Keratinocyte (primary cell): ENCODE measurements at regions not wholly inside any gene's neighbourhood (a gene's known extent, or its start where the extent isn't known, plus 50 kb on each side); places are given as distances from the start of the nearest gene placed in this dataset.

Experiments
- DNase-seq: peaks from one replicate; pipeline ENCODE4 v3.0.0-alpha.2; 2011; ENCODE audit warnings: low read depth, missing footprints, low spot score
- FAIRE-seq: peaks from 2 replicates; lab custom pipeline; 2011; peaks lifted over from hg19 to GRCh38; lab: Jason Lieb, UNC
- H2AFZ ChIP-seq: 2 replicates; pipeline ENCODE4 v1.6.0; 2012; ENCODE audit warnings: low read length, control low read depth, inconsistent platforms; ENCODE audit not compliant: control insufficient read depth
- H3K27ac ChIP-seq: 2 replicates; pipeline ENCODE4 v1.5.1; 2011; ENCODE audit warnings: low read length; ENCODE audit not compliant: control insufficient read depth, insufficient read depth
- H3K27me3 ChIP-seq: 3 replicates; pipeline ENCODE4 v1.6.0; 2011; ENCODE audit warnings: low read length; ENCODE audit not compliant: control insufficient read depth, insufficient read depth; ENCODE audit errors: extremely low read depth
- H3K36me3 ChIP-seq, 2 experiments: 2 replicates in 1 of 2; 3 replicates in 1 of 2; pipeline ENCODE4 v1.5.1; 2011; ENCODE audit warnings: low read length in 2 of 2, mild to moderate bottlenecking in 1 of 2; ENCODE audit not compliant: control insufficient read depth in 2 of 2, insufficient read depth in 2 of 2; ENCODE audit errors: extremely low read depth in 1 of 2
- H3K4me1 ChIP-seq: 3 replicates; pipeline ENCODE4 v1.5.1; 2011; ENCODE audit warnings: low read length; ENCODE audit not compliant: control insufficient read depth, insufficient read depth; ENCODE audit errors: extremely low read depth
- H3K4me2 ChIP-seq: 3 replicates; pipeline ENCODE4 v1.6.0; 2011; ENCODE audit warnings: low read depth, low read length; ENCODE audit not compliant: control insufficient read depth, insufficient read depth; ENCODE audit errors: extremely low read depth
- H3K4me3 ChIP-seq, 3 experiments: fragments of 200-600 bp in 1 of 3; sonication (generic) in 1 of 3; 2 replicates in 2 of 3; 3 replicates in 1 of 3; pipeline ENCODE4 v1.5.1; 2011 to 2016; ENCODE audit warnings: low read length in 3 of 3, mild to moderate bottlenecking in 3 of 3, control low read depth in 2 of 3, inconsistent platforms in 1 of 3, low read depth in 1 of 3, mixed read lengths in 1 of 3, mixed run types in 1 of 3, moderate library complexity in 1 of 3; ENCODE audit not compliant: control insufficient read depth in 2 of 3, insufficient read depth in 2 of 3; ENCODE audit errors: extremely low read depth in 1 of 3
- H3K79me2 ChIP-seq: 2 replicates; pipeline ENCODE4 v1.6.0; 2012; ENCODE audit warnings: low read length; ENCODE audit not compliant: control insufficient read depth, insufficient read depth
- H3K9ac ChIP-seq: 3 replicates; pipeline ENCODE4 v1.6.0; 2011; ENCODE audit warnings: low read length; ENCODE audit not compliant: control insufficient read depth, insufficient read depth; ENCODE audit errors: extremely low read depth
- H3K9me1 ChIP-seq: 3 replicates; pipeline ENCODE4 v1.6.0; 2011; ENCODE audit warnings: low read length; ENCODE audit not compliant: control insufficient read depth, insufficient read depth; ENCODE audit errors: extremely low read depth
- H3K9me3 ChIP-seq: 2 replicates; pipeline ENCODE4 v1.5.1; 2012; ENCODE audit warnings: low read depth, low read length; ENCODE audit not compliant: control insufficient read depth
- H4K20me1 ChIP-seq: 3 replicates; pipeline ENCODE4 v1.6.0; 2011; ENCODE audit warnings: low read length; ENCODE audit not compliant: control insufficient read depth, insufficient read depth; ENCODE audit errors: extremely low read depth
- CTCF ChIP-seq, 3 experiments: IDR thresholded peaks in 1 of 3; conservative IDR thresholded peaks in 1 of 3; optimal IDR thresholded peaks in 1 of 3; 2 replicates in 2 of 3; 3 replicates in 1 of 3; pipeline versions ENCODE3 to v1.5.1; 2011; ENCODE audit warnings: low read length in 3 of 3, mild to moderate bottlenecking in 3 of 3, moderate library complexity in 2 of 3, control low read depth in 1 of 3, inconsistent platforms in 1 of 3; ENCODE audit not compliant: insufficient read depth in 2 of 3; ENCODE audit errors: extremely low read depth in 1 of 3
- EZH2 ChIP-seq: IDR thresholded peaks from one replicate; pipeline ENCODE4 v1.6.1; 2012; ENCODE audit warnings: inconsistent platforms, mild to moderate bottlenecking, low read length, moderate library complexity
- dilution Hi-C: fragments of 300-500 bp; cut with MboI; formaldehyde crosslinking; loops from one replicate; pipeline ENCODE4 v1.7.0; 2020; ENCODE audit warnings: low sequenced_read_pairs; ENCODE audit not compliant: extremely low pct_ligation_motif_present

DNA sequence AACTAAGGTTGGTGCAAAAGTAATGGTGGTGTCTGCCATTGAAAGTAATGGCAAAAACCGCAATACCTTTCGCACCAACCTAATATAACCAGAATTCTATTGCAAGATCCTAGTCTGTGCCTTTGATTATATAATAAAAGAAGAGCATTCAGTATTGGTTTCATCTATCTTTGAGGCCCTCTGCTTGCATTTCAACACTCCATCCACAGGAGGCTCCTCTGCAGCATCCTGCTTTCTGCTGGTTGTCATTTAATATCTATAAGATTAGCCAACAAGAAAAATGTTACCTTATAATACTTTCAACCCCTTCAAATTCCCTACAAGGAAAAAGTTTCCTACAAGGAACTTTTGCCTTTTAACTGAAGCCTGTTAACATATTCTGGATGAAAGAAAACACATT lies 139.2 kb downstream of the CDCA7 start:
- Histone ChIP-seq H3K9me3 (no peaks in the 10 kb centered on the region), H3K4me2 (no peak overlapping the region), H3K36me3 (no peaks in the 10 kb centered on the region), H3K4me3 (no peak overlapping the region), H3K4me1 (no peaks in the 10 kb centered on the region), H3K9ac (no peak overlapping the region), H3K27me3 (no peaks in the 10 kb centered on the region), H3K27ac (no peak overlapping the region), H3K9me1 (no peaks in the 10 kb centered on the region), H4K20me1 (no peaks in the 10 kb centered on the region), H2AFZ (no peak overlapping the region), H3K79me2 (no peaks in the 10 kb centered on the region)
- TF ChIP-seq CTCF (optimal IDR thresholded peaks at IDR 0.05 in 1 of 3, IDR thresholded peaks at IDR 0.05 in 1 of 3, conservative IDR thresholded peaks at IDR 0.05 in 1 of 3; ENCODE audit: extremely low read depth in 1 of 3, insufficient read depth in 2 of 3, low read length in 3 of 3) (peak in 2 of 3 experiments; percentile 8 to 14), EZH2 (no peak)
- dilution Hi-C loops: no loop called here
- FAIRE-seq (no peak), DNase-seq (no peak)

- Histone ChIP-seq H3K4me3 (no peak overlapping the region), H4K20me1 (no peaks in the 10 kb centered on the region), H3K9ac (no peak overlapping the region), H3K4me2 (no peak overlapping the region), H3K36me3 (no peaks in the 10 kb centered on the region), H3K4me1 (no peaks in the 10 kb centered on the region), H3K9me3 (no peaks in the 10 kb centered on the region), H3K9me1 (no peaks in the 10 kb centered on the region), H3K27ac (no peak overlapping the region), H2AFZ (no peak overlapping the region), H3K27me3 (no peaks in the 10 kb centered on the region), H3K79me2 (no peaks in the 10 kb centered on the region)
- no peak for DNase-seq
- dilution Hi-C loops: no loop called here
- FAIRE-seq: no peak
- TF ChIP-seq EZH2 (no peak), CTCF (optimal IDR thresholded peaks at IDR 0.05 in 1 of 3, IDR thresholded peaks at IDR 0.05 in 1 of 3, conservative IDR thresholded peaks at IDR 0.05 in 1 of 3; ENCODE audit: extremely low read depth in 1 of 3, insufficient read depth in 2 of 3, low read length in 3 of 3) (no peak)
These were observed 142.1 kb downstream of the CDCA7 start for GRCh38 chr2:173496746-173497145.
